ENCODE measurements at regions not wholly inside any gene's neighbourhood (a gene's known extent, or its start where the extent isn't known, plus 50 kb on each side); places are given as distances from the start of the nearest gene placed in this dataset.

DNA sequence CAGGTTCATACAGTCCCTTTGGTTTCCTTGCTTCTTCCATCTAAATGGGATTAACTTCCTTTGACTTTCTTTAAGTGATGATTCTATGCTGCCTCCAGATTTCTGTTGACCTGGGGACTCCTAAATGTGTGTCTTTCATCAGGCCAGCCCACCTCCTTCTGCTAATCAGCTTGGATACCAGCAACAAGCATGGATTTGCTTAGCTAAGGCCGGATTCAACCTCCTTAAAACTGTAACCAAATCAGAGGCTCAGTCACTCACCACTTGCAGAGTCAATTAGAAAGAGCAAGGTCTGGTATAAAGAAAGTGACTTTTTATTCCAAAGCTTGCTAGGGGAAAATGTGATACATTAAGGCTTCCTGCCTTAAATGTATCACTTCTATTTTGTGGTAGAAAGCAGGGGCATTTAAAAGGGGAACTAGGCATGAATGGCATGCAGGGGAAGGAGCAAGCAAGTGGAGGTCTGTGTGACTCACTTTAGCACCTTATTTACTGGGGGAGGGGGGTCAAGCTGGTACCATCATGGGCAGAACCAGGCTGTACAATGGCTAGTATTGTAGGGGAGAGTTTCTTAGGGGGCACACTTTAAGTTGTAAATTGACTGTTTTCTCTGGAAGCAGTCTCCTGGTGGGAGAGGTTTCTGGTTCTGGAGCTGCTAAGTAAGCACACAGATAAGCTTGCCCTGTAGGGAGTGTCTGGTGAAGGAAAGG lies 239.0 kb upstream of the PDGFD start:
- TF ChIP-seq CTCF (IDR thresholded peaks at IDR 0.05; ENCODE audit: insufficient read depth, low read length, poor library complexity, severe bottlenecking) (no peak), EZH2phosphoT487 (conservative IDR thresholded peaks at IDR 0.05; ENCODE audit: low read length) (no peak)

Data from SU-DHL-6 (cell line).